H1 (cell line): ENCODE measurements at regions not wholly inside any gene's neighbourhood (a gene's known extent, or its start where the extent isn't known, plus 50 kb on each side); places are given as distances from the start of the nearest gene placed in this dataset.

Source experiments
- CTCF ChIA-PET: fragments of 300-600 bp; sonication (Branson Sonifier 250); formaldehyde crosslinking; loops from one replicate; lab custom pipeline; 2021; ENCODE audit not compliant: partially characterized antibody; lab: Charles Lee
- POLR2A ChIA-PET: fragments of 300-600 bp; sonication (Branson Sonifier 250); formaldehyde crosslinking; loops from one replicate; lab custom pipeline; 2021; ENCODE audit warnings: inconsistent platforms; ENCODE audit not compliant: partially characterized antibody; lab: Charles Lee
- DNase-seq, 2 experiments: peaks; one replicate each; pipeline versions ENCODE4 v3.0.0 to v3.0.0-alpha.2; 2010 to 2022; ENCODE audit warnings: low spot score in 2 of 2, low read depth in 1 of 2, mixed read lengths in 1 of 2
- FAIRE-seq: peaks from 2 replicates; lab custom pipeline; 2011; peaks lifted over from hg19 to GRCh38; lab: Jason Lieb, UNC
- H2AFZ ChIP-seq: 2 replicates; pipeline ENCODE4 v1.8.1; 2012; ENCODE audit warnings: low read length, inconsistent platforms
- H2AK5ac ChIP-seq: 2 replicates; pipeline ENCODE4 v1.6.1; 2013; ENCODE audit warnings: low read depth, low read length
- H2BK120ac ChIP-seq: replicated peaks from 2 replicates; pipeline ENCODE3; 2013; ENCODE audit warnings: low read depth, low read length, inconsistent platforms
- H2BK12ac ChIP-seq: 2 replicates; pipeline ENCODE4 v1.6.1; 2013; ENCODE audit warnings: low read depth, low read length
- H2BK15ac ChIP-seq: 2 replicates; pipeline ENCODE4 v1.6.1; 2013; ENCODE audit warnings: low read length
- H2BK20ac ChIP-seq: 2 replicates; pipeline ENCODE4 v1.6.1; 2013; ENCODE audit warnings: low read length
- H2BK5ac ChIP-seq: 2 replicates; pipeline ENCODE4 v1.6.1; 2013; ENCODE audit warnings: low read depth, low read length
- H3K14ac ChIP-seq: 2 replicates; pipeline ENCODE4 v1.6.1; 2013; ENCODE audit warnings: inconsistent platforms; ENCODE audit not compliant: insufficient read length
- H3K18ac ChIP-seq: 2 replicates; pipeline ENCODE4 v1.6.1; 2013; ENCODE audit warnings: low read length; ENCODE audit errors: extremely low read depth
- H3K23ac ChIP-seq: 2 replicates; pipeline ENCODE4 v1.6.1; 2013; ENCODE audit warnings: inconsistent platforms; ENCODE audit not compliant: insufficient read length
- H3K23me2 ChIP-seq: 2 replicates; pipeline ENCODE4 v1.6.1; 2013; ENCODE audit warnings: low read depth, low read length
- H3K27ac ChIP-seq: 2 replicates; pipeline ENCODE4 v1.6.1; 2011; ENCODE audit warnings: low read depth, low read length, inconsistent platforms
- H3K27me3 ChIP-seq, 4 experiments: replicated peaks in 1 of 4; 1 replicate in 1 of 4; 2 replicates in 3 of 4; pipeline versions ENCODE4 v1.6.1 to v1.8.1; 2011 to 2013; ENCODE audit warnings: low read length in 3 of 4, mild to moderate bottlenecking in 3 of 4, inconsistent platforms in 2 of 4, mixed read lengths in 2 of 4, moderate library complexity in 1 of 4; ENCODE audit not compliant: control insufficient read depth in 3 of 4, insufficient read depth in 3 of 4; ENCODE audit errors: extremely low read depth in 1 of 4
- H3K36me3 ChIP-seq, 4 experiments: 2 replicates each; pipeline versions ENCODE4 v1.6.1 to v1.8.1; 2011 to 2013; ENCODE audit warnings: mild to moderate bottlenecking in 4 of 4, low read length in 3 of 4, moderate library complexity in 2 of 4, control low read depth in 1 of 4, inconsistent platforms in 1 of 4; ENCODE audit not compliant: insufficient read depth in 4 of 4, control insufficient read depth in 2 of 4
- H3K4ac ChIP-seq: replicated peaks from 2 replicates; pipeline ENCODE3; 2013; ENCODE audit warnings: low read length, low read depth, mixed read lengths, inconsistent platforms; ENCODE audit not compliant: insufficient read length
- H3K4me1 ChIP-seq, 4 experiments: replicated peaks in 1 of 4; 1 replicate in 1 of 4; 2 replicates in 3 of 4; pipeline versions ENCODE4 v1.6.1 to v1.8.1; 2011 to 2013; ENCODE audit warnings: low read length in 3 of 4, inconsistent platforms in 2 of 4, mixed read lengths in 1 of 4; ENCODE audit not compliant: insufficient read depth in 4 of 4, control insufficient read depth in 3 of 4
- H3K4me2 ChIP-seq, 2 experiments: 2 replicates each; pipeline versions ENCODE4 v1.6.1 to v1.8.1; 2011 to 2013; ENCODE audit warnings: low read depth in 2 of 2, low read length in 2 of 2, control low read depth in 1 of 2, inconsistent platforms in 1 of 2, mild to moderate bottlenecking in 1 of 2; ENCODE audit not compliant: insufficient read depth in 1 of 2
- H3K4me3 ChIP-seq, 4 experiments: fragments of 200-600, 300-600 bp in 1 of 4; sonication (generic), shearing (Covaris generic), sonication (Bioruptor Twin) in 1 of 4; 2 replicates each; pipeline versions ENCODE4 v1.5.1 to v1.8.1; 2011 to 2016; ENCODE audit warnings: low read length in 4 of 4, low read depth in 3 of 4, control low read depth in 2 of 4, inconsistent platforms in 2 of 4, mild to moderate bottlenecking in 2 of 4, mixed read lengths in 1 of 4, moderate library complexity in 1 of 4; ENCODE audit not compliant: insufficient read depth in 2 of 4; ENCODE audit errors: extremely low read depth in 1 of 4
- H3K56ac ChIP-seq: replicated peaks from 2 replicates; pipeline ENCODE3; 2013; ENCODE audit warnings: low read depth, mild to moderate bottlenecking, mixed read lengths, low read length, inconsistent platforms; ENCODE audit not compliant: insufficient read length
- H3K79me1 ChIP-seq: 2 replicates; pipeline ENCODE4 v1.6.1; 2013; ENCODE audit warnings: low read depth, low read length, control low read depth
- H3K79me2 ChIP-seq, 2 experiments: 2 replicates each; pipeline versions ENCODE4 v1.6.1 to v1.8.1; 2012 to 2013; ENCODE audit warnings: low read length in 2 of 2, mild to moderate bottlenecking in 2 of 2, inconsistent platforms in 1 of 2; ENCODE audit not compliant: insufficient read depth in 2 of 2, control insufficient read depth in 1 of 2
- H3K9ac ChIP-seq, 4 experiments: replicated peaks in 1 of 4; 1 replicate in 1 of 4; 2 replicates in 3 of 4; pipeline versions ENCODE4 v1.6.1 to v1.8.1; 2011 to 2013; ENCODE audit warnings: low read depth in 3 of 4, low read length in 3 of 4, control low read depth in 2 of 4, mild to moderate bottlenecking in 2 of 4, moderate library complexity in 2 of 4, inconsistent platforms in 1 of 4; ENCODE audit errors: extremely low read depth in 1 of 4
- H3K9me3 ChIP-seq, 2 experiments: 2 replicates each; pipeline versions ENCODE4 v1.6.1 to v1.8.1; 2012 to 2013; ENCODE audit warnings: mild to moderate bottlenecking in 2 of 2, moderate library complexity in 2 of 2, control low read depth in 1 of 2, inconsistent platforms in 1 of 2, low read depth in 1 of 2, low read length in 1 of 2, mixed read lengths in 1 of 2; ENCODE audit not compliant: insufficient read depth in 2 of 2
- H4K20me1 ChIP-seq, 2 experiments: replicated peaks in 1 of 2; 2 replicates each; pipeline versions ENCODE3 to v1.8.1; 2011 to 2013; ENCODE audit warnings: inconsistent platforms in 2 of 2, low read length in 2 of 2, mild to moderate bottlenecking in 1 of 2; ENCODE audit not compliant: insufficient read depth in 2 of 2, control insufficient read depth in 1 of 2
- H4K5ac ChIP-seq: 2 replicates; pipeline ENCODE4 v1.6.1; 2013; ENCODE audit warnings: low read length, low read depth, mixed read lengths, inconsistent platforms; ENCODE audit not compliant: insufficient read length
- H4K8ac ChIP-seq: 2 replicates; pipeline ENCODE4 v1.8.0; 2013; ENCODE audit warnings: mild to moderate bottlenecking, moderate library complexity, low read length, inconsistent platforms; ENCODE audit not compliant: insufficient read depth; ENCODE audit errors: extremely low read depth
- H4K91ac ChIP-seq: replicated peaks from 2 replicates; pipeline ENCODE3; 2013; ENCODE audit warnings: low read length, mixed read lengths, inconsistent platforms; ENCODE audit not compliant: insufficient read length
- ATF3 ChIP-seq: IDR thresholded peaks from 2 replicates; pipeline ENCODE4 v1.6.1; 2011; ENCODE audit warnings: low read depth, mild to moderate bottlenecking, low read length; ENCODE audit not compliant: insufficient read depth
- RXRA ChIP-seq: IDR thresholded peaks from 2 replicates; pipeline ENCODE4 v1.6.1; 2011; ENCODE audit warnings: low read depth, mild to moderate bottlenecking, low read length, moderate library complexity; ENCODE audit not compliant: insufficient read depth
- SAP30 ChIP-seq: fragments of 300-600 bp; sonication (generic); IDR thresholded peaks from 2 replicates; pipeline ENCODE4 v1.7.1; 2012; ENCODE audit warnings: low read length, moderate library complexity, mild to moderate bottlenecking, inconsistent platforms; ENCODE audit not compliant: insufficient read depth, insufficient replicate concordance
- WGBS, 2 experiments: shearing (Covaris generic) in 1 of 2; methylation state at CpG; one replicate each; pipeline versions ENCODE4 v1.1.6 to v1.1.7; 2013 to 2015; ENCODE audit warnings: low lambda C conversion rate in 2 of 2, mixed read lengths in 2 of 2, inconsistent platforms in 1 of 2, low coverage in 1 of 2, missing lambda C conversion rate in 1 of 2; ENCODE audit not compliant: insufficient replicate concordance in 2 of 2, insufficient coverage in 1 of 2, insufficient read length in 1 of 2; ENCODE audit errors: extremely low coverage in 1 of 2, missing lambda C conversion rate in 1 of 2; 5-methylcytosine and 5-hydroxymethylcytosine counted together

- Histone ChIP-seq H3K9ac (peak overlapping the region in 1 of 4 experiments; percentile 34; a peak in 1 of 7 replicates), H3K79me1 (no peaks in the 10 kb centered on the region), H4K20me1 (no peaks in the 10 kb centered on the region), H2BK12ac (no peak overlapping the region), H2AFZ (no peak overlapping the region), H3K23ac (no peak overlapping the region), H3K18ac (no peak overlapping the region), H2AK5ac (no peak overlapping the region), H3K4me1 (peaks cover 0 to 15% (median 4%) of the 10 kb centered on the region in 4 experiments; a peak in 3 of 7 replicates), H3K79me2 (peaks cover 0 to 41% of the 10 kb centered on the region in 2 experiments; a peak in 2 of 4 replicates), H3K4ac (no peak overlapping the region), H3K23me2 (peaks cover 4% of the 10 kb centered on the region; the same call in 1 of the 2 replicates), H4K8ac (no peak overlapping the region), H4K5ac (peak overlapping the region; percentile 65), H3K4me3 (peak overlapping the region; percentile 16 to 66 (median 34); a peak in 7 of 8 replicates), H2BK120ac (no peak overlapping the region), H3K4me2 (peak overlapping the region; percentile 60 to 85), H4K91ac (no peak overlapping the region), H2BK5ac (no peak overlapping the region), H3K27me3 (no peaks in the 10 kb centered on the region), H3K14ac (no peak overlapping the region), H2BK15ac (no peak overlapping the region), H3K56ac (no peak overlapping the region), H3K9me3 (no peaks in the 10 kb centered on the region), H3K36me3 (peaks cover 0 to 19% (median 4%) of the 10 kb centered on the region in 4 experiments; a peak in 3 of 8 replicates), H3K27ac (0 out of 2 replicates have a peak overlapping the region, but pooled peaks have one; percentile 15), H2BK20ac (no peak overlapping the region)
- WGBS, 2 experiments, result 5% methylated on average over 3 of the region's 3 CpGs; no CpG with 5 or more reads in 1 of the 2 experiments
- TF ChIP-seq RXRA (no peak), ATF3 (no peak), SAP30 (no peak)
- FAIRE-seq (no peak), DNase-seq (no peak)
- ChIA-PET CTCF (interaction anchor here (2.6 kb wide), 1 partner anchor 14 kb away, joined by 7 read pairs; no protein-coding TSS in a partner anchor), POLR2A (interaction anchor here (1.1 to 3.1 kb wide), 4 partner anchors 10 to 41 kb away, joined by 3 to 23 read pairs (median 4); no protein-coding TSS in a partner anchor)
Measured at GRCh38 chr4:179165862-179166261, 1723.6 kb upstream of the AGA start.
